ENCODE measurements at regions not wholly inside any gene's neighbourhood (a gene's known extent, or its start where the extent isn't known, plus 50 kb on each side); places are given as distances from the start of the nearest gene placed in this dataset.

DNA sequence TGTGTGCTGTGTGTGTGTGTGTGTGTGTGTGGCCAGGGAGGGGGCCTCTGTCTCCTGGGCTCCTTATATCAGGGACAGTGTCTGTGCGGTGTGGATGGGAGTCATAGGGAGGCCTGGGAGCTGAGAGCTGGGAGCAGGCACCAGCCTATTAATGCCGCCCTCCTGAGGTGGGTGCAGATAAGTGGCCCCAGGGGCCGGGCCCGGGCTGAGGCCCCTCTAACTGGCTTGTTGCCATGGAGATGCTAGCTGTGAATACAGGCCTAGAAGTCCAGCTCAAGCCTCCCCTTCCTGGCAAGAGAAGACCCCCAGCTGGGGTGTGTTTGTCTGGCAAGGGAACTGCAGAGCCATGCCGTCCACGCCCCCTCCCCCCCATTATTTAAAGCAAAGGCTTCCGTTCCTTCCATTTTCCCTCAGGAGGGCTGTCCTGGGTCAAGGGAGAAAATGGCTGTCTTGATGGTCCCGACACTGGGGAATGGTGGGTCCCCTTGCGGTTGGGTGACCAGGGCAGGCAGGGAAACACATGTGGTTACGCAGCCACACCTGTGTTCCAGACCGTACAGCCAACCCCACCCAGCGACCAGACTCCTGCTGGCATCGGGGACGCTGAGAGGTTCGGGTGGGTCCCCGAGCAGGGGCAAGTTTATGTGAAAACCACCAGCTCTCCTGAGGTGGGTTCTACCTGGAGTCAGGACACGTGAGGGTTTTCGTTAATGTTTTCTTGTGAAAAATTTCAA is 141.1 kb downstream of the MRM1 start:
- TF ChIP-seq Cebpa-rat (IDR thresholded peaks at IDR 0.05): no peak
- H4K20me1 ChIP-seq: no peaks in the 10 kb centered on the region; a peak in 1 of 22 replicates
- peaks cover 0 to 11% (median 0%) of the 10 kb centered on the region in 10 experiments; a peak in 3 of 20 replicates for H3K4me1 ChIP-seq
- H3K4me2 ChIP-seq: no peak overlapping the region
- no peaks in the 10 kb centered on the region for H3K9me3 ChIP-seq (replicated peaks in 1 of 11)
- no peak overlapping the region for H3K27ac ChIP-seq
- H3K27me3 ChIP-seq: no peaks in the 10 kb centered on the region
- H3K36me3 ChIP-seq: no peaks in the 10 kb centered on the region
- no peak overlapping the region for H3K4me3 ChIP-seq
- H3K9ac ChIP-seq: no peak overlapping the region

DNA sequence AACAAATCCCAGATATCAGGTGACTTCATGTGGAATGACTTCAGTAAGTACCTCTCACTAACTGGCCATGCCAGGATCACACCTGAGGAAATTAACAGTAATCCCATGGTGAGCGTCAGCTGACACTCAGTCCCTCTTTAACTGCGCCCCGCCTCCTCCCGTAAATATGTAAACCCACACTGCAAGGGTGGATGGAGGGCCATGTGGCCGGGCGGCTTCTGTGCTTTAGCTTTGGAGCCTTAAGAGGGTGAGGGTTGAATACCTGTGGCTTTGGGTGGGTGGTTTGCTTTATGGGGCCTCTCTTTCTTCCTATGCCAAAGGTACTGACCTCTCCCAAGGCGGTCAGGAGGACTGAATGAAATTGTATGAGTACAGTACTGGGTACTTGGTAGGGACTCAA is 141.7 kb downstream of the MRM1 start:
- peaks cover 0 to 4% (median 0%) of the 10 kb centered on the region in 10 experiments; a peak in 1 of 20 replicates for H3K4me1 ChIP-seq
- no peaks in the 10 kb centered on the region for H3K36me3 ChIP-seq
- no peak for TF ChIP-seq Cebpa-rat (IDR thresholded peaks at IDR 0.05)
- H3K9me3 ChIP-seq (replicated peaks in 1 of 11): no peaks in the 10 kb centered on the region
- no peak overlapping the region for H3K4me2 ChIP-seq
- H3K9ac ChIP-seq: no peak overlapping the region
- H4K20me1 ChIP-seq: no peaks in the 10 kb centered on the region; a peak in 1 of 22 replicates
- no peaks in the 10 kb centered on the region for H3K27me3 ChIP-seq
- no peak overlapping the region for H3K4me3 ChIP-seq
- no peak overlapping the region for H3K27ac ChIP-seq

DNA sequence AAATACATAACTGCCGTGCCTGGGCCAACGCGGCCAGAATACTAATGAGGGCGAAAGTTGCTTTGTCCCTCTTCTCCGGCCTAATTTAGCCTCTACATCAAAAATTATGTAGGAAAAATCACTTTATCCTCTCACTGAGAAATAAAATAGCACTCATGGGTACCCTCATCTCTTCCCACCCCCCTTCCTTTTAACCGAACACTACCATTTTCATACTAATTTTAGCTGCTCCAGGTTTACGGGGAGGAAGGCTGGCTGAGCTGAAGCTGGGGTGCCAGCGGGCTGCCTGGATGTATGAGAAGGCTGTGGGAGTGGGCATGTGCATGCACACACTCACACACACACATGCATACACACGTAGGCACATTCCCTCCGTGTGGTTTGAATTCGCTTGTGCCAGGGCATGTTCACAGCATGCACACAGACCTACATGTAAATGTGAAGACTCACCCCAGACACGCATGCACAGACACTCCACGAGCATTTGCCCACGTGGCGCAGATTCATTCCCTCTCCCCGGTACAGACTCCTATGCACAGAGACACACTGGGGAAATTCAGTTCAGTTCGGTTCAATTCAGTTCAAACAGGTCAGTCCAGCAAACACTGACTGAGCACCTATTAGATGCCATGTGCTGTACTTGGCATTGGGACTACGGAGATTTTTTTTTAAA is 145.1 kb downstream of the MRM1 start:
- Histone ChIP-seq H3K4me2 (no peak overlapping the region), H3K27ac (no peak overlapping the region), H3K9me3 (replicated peaks in 1 of 11) (no peaks in the 10 kb centered on the region), H3K4me3 (no peak overlapping the region), H3K27me3 (no peaks in the 10 kb centered on the region), H3K36me3 (no peaks in the 10 kb centered on the region), H3K4me1 (no peaks in the 10 kb centered on the region), H4K20me1 (no peaks in the 10 kb centered on the region; a peak in 2 of 22 replicates), H3K9ac (no peak overlapping the region)
- TF ChIP-seq Cebpa-rat (IDR thresholded peaks at IDR 0.05): no peak

DNA sequence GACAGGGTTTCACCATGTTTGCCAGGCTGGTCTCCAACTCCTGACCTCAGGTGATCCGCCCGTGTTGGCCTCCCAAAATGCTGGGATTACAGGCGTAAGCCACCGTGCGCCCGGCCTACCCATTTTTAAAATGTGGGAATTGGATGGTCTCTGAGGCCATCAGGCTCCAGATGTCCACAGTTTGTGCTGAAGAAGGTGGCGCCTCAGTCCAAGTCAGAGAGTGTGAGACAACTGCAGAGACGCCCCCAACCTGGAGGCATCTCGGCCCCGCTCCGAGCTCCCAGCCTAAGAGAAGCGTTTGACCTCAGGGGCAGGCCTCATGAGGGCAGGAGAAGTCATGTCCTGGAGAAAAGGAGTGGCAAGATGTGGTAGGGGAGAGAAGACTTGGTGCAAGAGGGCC is 146.5 kb downstream of the MRM1 start:
- Histone ChIP-seq H3K27me3 (no peaks in the 10 kb centered on the region), H3K9ac (no peak overlapping the region), H3K9me3 (replicated peaks in 1 of 11) (no peaks in the 10 kb centered on the region), H3K4me2 (no peak overlapping the region), H3K27ac (no peak overlapping the region), H3K4me3 (no peak overlapping the region), H3K4me1 (no peaks in the 10 kb centered on the region), H4K20me1 (no peaks in the 10 kb centered on the region; a peak in 2 of 22 replicates), H3K36me3 (no peaks in the 10 kb centered on the region)
- no peak for TF ChIP-seq Cebpa-rat (IDR thresholded peaks at IDR 0.05)

DNA sequence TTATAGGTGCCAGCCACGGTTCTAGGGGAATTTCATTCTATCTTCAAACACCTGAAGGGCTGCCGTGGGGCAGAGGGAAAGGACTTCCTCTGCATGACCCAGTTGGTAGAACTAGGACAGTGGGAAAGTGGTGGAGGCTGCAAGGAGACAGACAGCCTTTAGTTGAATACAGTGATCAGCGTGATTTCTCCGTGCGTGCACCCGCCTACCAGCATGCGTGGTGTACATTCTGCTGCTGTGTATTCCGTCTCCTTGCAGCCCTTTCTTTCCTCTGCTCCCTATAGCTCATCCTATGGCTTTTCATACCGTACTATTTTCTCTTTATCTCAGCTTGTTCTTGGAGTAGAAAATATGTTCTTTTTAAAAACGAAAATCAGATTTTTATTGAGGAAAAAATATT is 146.9 kb downstream of the MRM1 start:
- no peak overlapping the region for H3K4me3 ChIP-seq

DNA sequence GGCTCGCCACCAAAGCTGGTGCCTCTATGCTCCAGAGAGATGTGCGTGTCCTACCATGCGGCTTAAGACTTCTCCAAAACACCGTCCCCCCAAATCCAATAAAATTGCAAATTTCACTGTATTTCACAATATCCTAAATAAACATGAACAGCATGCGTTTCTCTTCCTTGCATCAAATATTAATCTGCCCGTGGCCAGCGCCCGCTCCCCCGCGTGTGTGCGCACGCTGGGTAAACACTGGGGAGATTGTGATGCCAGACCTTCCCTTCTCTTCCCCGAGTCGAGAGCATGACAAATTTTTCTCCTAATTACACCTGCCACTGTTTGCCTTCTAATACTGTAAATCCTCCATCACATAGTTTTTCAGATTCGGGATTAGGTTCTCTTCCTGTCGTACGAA is 148.1 kb downstream of the MRM1 start:
- Histone ChIP-seq H3K27me3 (no peaks in the 10 kb centered on the region), H3K36me3 (no peaks in the 10 kb centered on the region), H3K4me2 (no peak overlapping the region), H3K9me3 (replicated peaks in 1 of 11) (no peaks in the 10 kb centered on the region), H3K27ac (no peak overlapping the region), H3K4me1 (no peaks in the 10 kb centered on the region), H4K20me1 (no peaks in the 10 kb centered on the region; a peak in 2 of 22 replicates), H3K4me3 (no peak overlapping the region), H3K9ac (no peak overlapping the region)
- 0 out of 22 replicates have a peak, but pooled peaks of 1 of the 11 experiments have one; percentile 24 for TF ChIP-seq Cebpa-rat (IDR thresholded peaks at IDR 0.05)

More for the DNA sequence above, 146.9 kb downstream of the MRM1 start:
- Histone ChIP-seq H4K20me1 (no peaks in the 10 kb centered on the region; a peak in 2 of 22 replicates), H3K9me3 (replicated peaks in 1 of 11) (no peaks in the 10 kb centered on the region), H3K4me1 (no peaks in the 10 kb centered on the region), H3K4me2 (no peak overlapping the region), H3K27ac (no peak overlapping the region), H3K27me3 (no peaks in the 10 kb centered on the region), H3K9ac (no peak overlapping the region), H3K36me3 (no peaks in the 10 kb centered on the region)
- no peak for TF ChIP-seq Cebpa-rat (IDR thresholded peaks at IDR 0.05)

DNA sequence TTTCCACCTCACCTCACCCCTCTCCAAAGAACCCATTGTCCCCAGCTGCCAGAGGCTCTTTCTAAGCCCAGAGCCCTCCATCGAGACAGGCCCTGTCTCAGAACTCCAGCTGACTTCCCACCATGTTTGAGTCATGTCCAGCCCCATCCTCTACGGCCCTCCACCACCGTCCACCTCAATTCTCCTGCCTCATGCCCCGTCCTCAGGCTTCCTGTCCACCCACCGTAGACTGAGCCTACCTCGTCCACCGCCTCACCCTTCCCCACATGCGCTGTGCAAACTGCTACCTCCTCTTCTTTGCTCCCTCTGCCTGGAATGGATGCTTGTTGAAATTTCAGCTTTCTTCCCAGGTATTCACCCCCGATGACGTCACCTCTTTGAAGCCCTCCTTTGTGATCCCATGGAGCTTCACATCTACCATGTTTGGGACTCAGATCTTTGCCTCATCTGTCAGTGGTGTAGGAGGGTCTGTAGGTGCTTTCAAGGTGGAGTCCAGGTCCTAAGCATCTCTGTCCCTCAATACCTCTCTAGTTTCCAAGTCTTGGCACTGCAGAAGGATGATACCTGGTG is 149.0 kb downstream of the MRM1 start:
- no peaks in the 10 kb centered on the region for H3K4me1 ChIP-seq
- no peak for TF ChIP-seq Cebpa-rat (IDR thresholded peaks at IDR 0.05)
- no peak overlapping the region for H3K4me3 ChIP-seq
- H3K27ac ChIP-seq: no peak overlapping the region
- no peaks in the 10 kb centered on the region for H3K36me3 ChIP-seq
- H3K4me2 ChIP-seq: no peak overlapping the region
- no peaks in the 10 kb centered on the region for H3K27me3 ChIP-seq
- H3K9ac ChIP-seq: no peak overlapping the region
- no peaks in the 10 kb centered on the region for H3K9me3 ChIP-seq (replicated peaks in 1 of 11)
- H4K20me1 ChIP-seq: no peaks in the 10 kb centered on the region; a peak in 2 of 22 replicates

DNA sequence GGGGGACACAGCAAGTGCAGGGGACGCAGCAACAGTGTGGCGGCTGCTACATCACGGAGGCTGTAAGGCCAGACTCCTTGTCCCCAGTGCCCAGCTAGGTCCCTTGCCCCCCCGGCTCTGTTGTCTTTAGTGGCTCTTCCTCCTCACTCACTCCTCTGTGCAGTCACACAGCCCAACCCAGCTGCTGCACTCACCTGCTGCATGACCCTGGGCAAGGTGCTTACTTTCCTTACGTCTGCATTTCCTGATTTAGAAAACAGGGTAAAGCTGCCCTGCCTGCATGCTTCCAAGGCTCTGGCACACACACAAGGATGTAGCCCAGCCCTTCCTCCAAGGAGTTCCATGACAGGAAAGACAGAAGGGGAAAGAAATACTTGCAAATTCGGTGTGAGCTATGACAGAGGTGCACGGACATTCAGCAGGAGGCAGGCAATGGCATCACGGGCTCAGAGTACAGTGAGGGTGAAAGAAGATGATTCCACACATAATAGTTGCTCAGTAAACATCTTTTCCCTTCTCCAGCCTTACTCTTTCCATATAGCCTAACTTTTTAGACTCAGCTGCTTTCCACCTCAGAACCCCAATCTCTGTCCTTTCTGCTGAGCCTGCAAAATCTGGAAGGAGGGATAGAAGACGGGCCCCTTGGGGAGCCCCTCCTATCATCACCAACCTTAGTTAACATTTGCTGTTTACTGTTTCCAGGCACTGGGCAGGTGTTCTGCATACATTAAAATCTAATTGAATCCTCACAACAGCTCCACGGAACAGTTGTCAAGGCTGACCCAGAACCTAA is 150.9 kb downstream of the MRM1 start:
- Histone ChIP-seq H3K4me2 (no peak overlapping the region), H3K9me3 (replicated peaks in 1 of 11) (no peaks in the 10 kb centered on the region), H3K4me3 (no peak overlapping the region), H4K20me1 (no peaks in the 10 kb centered on the region; a peak in 2 of 22 replicates), H3K9ac (no peak overlapping the region), H3K27ac (no peak overlapping the region), H3K36me3 (no peaks in the 10 kb centered on the region), H3K27me3 (no peaks in the 10 kb centered on the region), H3K4me1 (no peaks in the 10 kb centered on the region)
- TF ChIP-seq Cebpa-rat (IDR thresholded peaks at IDR 0.05): no peak

DNA sequence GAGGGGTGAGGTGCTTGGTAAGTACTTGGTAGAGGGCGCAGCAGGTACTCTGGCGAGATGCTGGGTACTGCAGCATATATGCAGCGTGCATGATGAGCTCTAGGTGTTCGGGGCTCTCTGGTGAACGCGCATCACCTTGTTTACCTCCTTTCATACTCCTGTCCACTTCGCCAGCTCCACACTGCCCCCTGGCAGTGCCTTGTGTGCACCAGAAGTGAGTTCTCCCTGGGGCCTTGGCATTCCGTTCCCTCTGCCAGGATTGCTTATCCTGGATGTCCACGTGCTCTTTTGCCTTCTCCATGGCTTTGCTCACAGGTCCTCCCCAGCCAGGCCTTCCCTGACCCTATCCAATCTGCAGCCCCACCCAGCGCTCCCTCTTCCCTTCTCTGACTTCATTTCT is 154.2 kb downstream of the MRM1 start:
- H4K20me1 ChIP-seq: no peaks in the 10 kb centered on the region; a peak in 1 of 22 replicates
- H3K9ac ChIP-seq: no peak overlapping the region
- H3K27ac ChIP-seq: no peak overlapping the region
- no peak overlapping the region for H3K4me2 ChIP-seq
- no peak overlapping the region for H3K4me3 ChIP-seq
- no peaks in the 10 kb centered on the region for H3K4me1 ChIP-seq
- no peaks in the 10 kb centered on the region for H3K27me3 ChIP-seq
- no peak for TF ChIP-seq Cebpa-rat (IDR thresholded peaks at IDR 0.05)
- no peaks in the 10 kb centered on the region for H3K9me3 ChIP-seq (replicated peaks in 1 of 11)
- no peaks in the 10 kb centered on the region for H3K36me3 ChIP-seq
